ENCODE measurements at regions not wholly inside any gene's neighbourhood (a gene's known extent, or its start where the extent isn't known, plus 50 kb on each side); places are given as distances from the start of the nearest gene placed in this dataset.

DNA sequence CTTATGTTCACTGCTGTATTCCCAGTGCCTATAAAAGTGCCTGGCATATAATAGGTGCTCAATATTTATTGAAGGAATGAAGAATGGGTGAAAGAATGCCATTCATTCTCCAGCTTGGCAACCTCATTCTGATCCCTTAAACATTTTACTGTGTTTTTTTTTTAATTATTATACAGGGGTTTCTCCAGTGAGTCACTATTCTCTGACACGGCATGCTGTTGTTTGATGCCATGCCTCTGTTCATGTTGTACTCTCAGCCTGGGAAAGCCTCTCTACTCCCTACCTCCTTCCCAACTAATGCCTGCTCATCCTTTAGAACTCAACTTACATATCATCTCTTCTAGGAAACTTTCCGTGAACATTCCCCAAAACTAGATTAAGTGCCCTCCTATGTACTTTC is 70.2 kb upstream of the PHF24 start:
- TF ChIP-seq, protein P1, sequence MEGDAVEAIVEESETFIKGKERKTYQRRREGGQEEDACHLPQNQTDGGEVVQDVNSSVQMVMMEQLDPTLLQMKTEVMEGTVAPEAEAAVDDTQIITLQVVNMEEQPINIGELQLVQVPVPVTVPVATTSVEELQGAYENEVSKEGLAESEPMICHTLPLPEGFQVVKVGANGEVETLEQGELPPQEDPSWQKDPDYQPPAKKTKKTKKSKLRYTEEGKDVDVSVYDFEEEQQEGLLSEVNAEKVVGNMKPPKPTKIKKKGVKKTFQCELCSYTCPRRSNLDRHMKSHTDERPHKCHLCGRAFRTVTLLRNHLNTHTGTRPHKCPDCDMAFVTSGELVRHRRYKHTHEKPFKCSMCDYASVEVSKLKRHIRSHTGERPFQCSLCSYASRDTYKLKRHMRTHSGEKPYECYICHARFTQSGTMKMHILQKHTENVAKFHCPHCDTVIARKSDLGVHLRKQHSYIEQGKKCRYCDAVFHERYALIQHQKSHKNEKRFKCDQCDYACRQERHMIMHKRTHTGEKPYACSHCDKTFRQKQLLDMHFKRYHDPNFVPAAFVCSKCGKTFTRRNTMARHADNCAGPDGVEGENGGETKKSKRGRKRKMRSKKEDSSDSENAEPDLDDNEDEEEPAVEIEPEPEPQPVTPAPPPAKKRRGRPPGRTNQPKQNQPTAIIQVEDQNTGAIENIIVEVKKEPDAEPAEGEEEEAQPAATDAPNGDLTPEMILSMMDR (IDR thresholded peaks at IDR 0.05; ENCODE audit: control extremely low read depth, extremely low read depth, low read depth, missing control alignments): no peak
- POLR2A ChIA-PET: no interaction called here
- CTCF ChIA-PET: interaction anchor here (4.5 kb wide), 1 partner anchor 12 kb away, joined by 29 read pairs; no protein-coding TSS in a partner anchor
- DNase-seq (ENCODE audit: extremely low spot score): no peak

GRCh38 chr9:34884747-34885189 is 73.3 kb upstream of the PHF24 start:
- ChIA-PET CTCF (interaction anchor here (1.1 kb wide), 1 partner anchor 15 kb away, joined by 4 read pairs; no protein-coding TSS in a partner anchor), POLR2A (no interaction called here)
- peak; percentile 39 for DNase-seq (ENCODE audit: extremely low spot score)
- TF ChIP-seq, protein P1 (IDR thresholded peaks at IDR 0.05; ENCODE audit: control extremely low read depth, extremely low read depth, low read depth, missing control alignments): no peak

DNA sequence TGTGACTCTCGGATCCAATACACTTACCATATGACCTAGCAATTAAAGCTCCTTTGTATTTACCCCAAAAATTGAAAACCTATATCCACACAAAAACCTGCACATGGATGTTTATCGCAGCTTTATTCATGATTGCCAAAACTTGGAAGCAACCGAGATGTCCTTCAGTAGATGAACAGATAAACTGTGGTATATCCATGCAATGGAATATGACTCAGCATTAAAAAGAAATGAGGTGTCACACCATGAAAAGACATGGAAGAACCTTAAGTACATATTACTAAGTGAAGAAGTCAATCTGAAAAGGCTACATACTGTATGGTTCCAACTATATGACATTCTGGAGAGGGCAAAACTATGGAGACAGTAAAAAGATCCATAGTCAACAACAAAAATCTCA is 82.0 kb upstream of the PHF24 start:
- TF ChIP-seq, protein P1 (IDR thresholded peaks at IDR 0.05; ENCODE audit: control extremely low read depth, extremely low read depth, low read depth, missing control alignments): no peak
- CTCF ChIA-PET: no interaction called here
- POLR2A ChIA-PET: no interaction called here
- no peak for DNase-seq (ENCODE audit: extremely low spot score)

- TF ChIP-seq, protein P1 (IDR thresholded peaks at IDR 0.05; ENCODE audit: control extremely low read depth, extremely low read depth, low read depth, missing control alignments): peak; percentile 31
- ChIA-PET POLR2A (no interaction called here), CTCF (interaction anchor here (0.6 to 2.1 kb wide), 3 partner anchors 194 to 1012 kb away, joined by 3 to 8 read pairs (median 3); no protein-coding TSS in a partner anchor)
- no peak for DNase-seq (ENCODE audit: extremely low spot score)
Observed at GRCh38 chr9:34869390-34869789, 88.7 kb upstream of the PHF24 start.

GRCh38 chr9:34866614-34867013 is 91.5 kb upstream of the PHF24 start:
- POLR2A ChIA-PET: no interaction called here

DNA sequence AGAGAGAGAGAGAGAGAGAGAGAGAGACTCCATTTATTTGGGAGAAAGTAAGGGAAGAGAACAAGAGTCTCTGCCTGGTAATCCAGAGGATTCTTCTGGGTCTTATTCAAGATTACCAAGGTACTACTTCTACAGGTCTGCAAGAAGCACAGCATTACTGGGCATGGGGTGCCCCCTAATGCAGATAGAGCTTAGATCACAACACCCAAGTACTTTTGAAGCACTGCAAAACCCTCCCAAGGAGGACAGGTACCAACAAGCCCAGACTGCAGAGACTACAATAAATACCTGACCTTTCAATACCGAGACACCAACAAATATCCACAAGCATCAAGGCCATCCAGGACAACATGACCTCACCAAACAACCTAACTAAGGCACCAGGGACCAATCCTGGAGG is 94.7 kb upstream of the PHF24 start:
- DNase-seq (ENCODE audit: extremely low spot score): no peak
- ChIA-PET CTCF (interaction anchor here (1.1 kb wide), 1 partner anchor 161 kb away, joined by 3 read pairs; no protein-coding TSS in a partner anchor), POLR2A (no interaction called here)
- TF ChIP-seq, protein P1 (IDR thresholded peaks at IDR 0.05; ENCODE audit: control extremely low read depth, extremely low read depth, low read depth, missing control alignments): no peak

More at GRCh38 chr9:34866614-34867013, 91.5 kb upstream of the PHF24 start:
- TF ChIP-seq, protein P1 (IDR thresholded peaks at IDR 0.05; ENCODE audit: control extremely low read depth, extremely low read depth, low read depth, missing control alignments): no peak
- DNase-seq (ENCODE audit: extremely low spot score): no peak
- CTCF ChIA-PET: interaction anchor here (2.4 kb wide), 1 partner anchor 33 kb away, joined by 6 read pairs; no protein-coding TSS in a partner anchor
